H1 (cell line): ENCODE measurements at regions not wholly inside any gene's neighbourhood (a gene's known extent, or its start where the extent isn't known, plus 50 kb on each side); places are given as distances from the start of the nearest gene placed in this dataset.

Source experiments
- CTCF ChIA-PET: fragments of 300-600 bp; sonication (Branson Sonifier 250); formaldehyde crosslinking; loops from one replicate; lab custom pipeline; 2021; ENCODE audit not compliant: partially characterized antibody; lab: Charles Lee
- POLR2A ChIA-PET: fragments of 300-600 bp; sonication (Branson Sonifier 250); formaldehyde crosslinking; loops from one replicate; lab custom pipeline; 2021; ENCODE audit warnings: inconsistent platforms; ENCODE audit not compliant: partially characterized antibody; lab: Charles Lee
- DNase-seq, 2 experiments: peaks; one replicate each; pipeline versions ENCODE4 v3.0.0 to v3.0.0-alpha.2; 2010 to 2022; ENCODE audit warnings: low spot score in 2 of 2, low read depth in 1 of 2, mixed read lengths in 1 of 2
- FAIRE-seq: peaks from 2 replicates; lab custom pipeline; 2011; peaks lifted over from hg19 to GRCh38; lab: Jason Lieb, UNC
- H2AFZ ChIP-seq: 2 replicates; pipeline ENCODE4 v1.8.1; 2012; ENCODE audit warnings: low read length, inconsistent platforms
- H2AK5ac ChIP-seq: 2 replicates; pipeline ENCODE4 v1.6.1; 2013; ENCODE audit warnings: low read depth, low read length
- H2BK120ac ChIP-seq: replicated peaks from 2 replicates; pipeline ENCODE3; 2013; ENCODE audit warnings: low read depth, low read length, inconsistent platforms
- H2BK12ac ChIP-seq: 2 replicates; pipeline ENCODE4 v1.6.1; 2013; ENCODE audit warnings: low read depth, low read length
- H2BK15ac ChIP-seq: 2 replicates; pipeline ENCODE4 v1.6.1; 2013; ENCODE audit warnings: low read length
- H2BK20ac ChIP-seq: 2 replicates; pipeline ENCODE4 v1.6.1; 2013; ENCODE audit warnings: low read length
- H2BK5ac ChIP-seq: 2 replicates; pipeline ENCODE4 v1.6.1; 2013; ENCODE audit warnings: low read depth, low read length
- H3K14ac ChIP-seq: 2 replicates; pipeline ENCODE4 v1.6.1; 2013; ENCODE audit warnings: inconsistent platforms; ENCODE audit not compliant: insufficient read length
- H3K18ac ChIP-seq: 2 replicates; pipeline ENCODE4 v1.6.1; 2013; ENCODE audit warnings: low read length; ENCODE audit errors: extremely low read depth
- H3K23ac ChIP-seq: 2 replicates; pipeline ENCODE4 v1.6.1; 2013; ENCODE audit warnings: inconsistent platforms; ENCODE audit not compliant: insufficient read length
- H3K23me2 ChIP-seq: 2 replicates; pipeline ENCODE4 v1.6.1; 2013; ENCODE audit warnings: low read depth, low read length
- H3K27ac ChIP-seq: 2 replicates; pipeline ENCODE4 v1.6.1; 2011; ENCODE audit warnings: low read depth, low read length, inconsistent platforms
- H3K27me3 ChIP-seq, 4 experiments: replicated peaks in 1 of 4; 1 replicate in 1 of 4; 2 replicates in 3 of 4; pipeline versions ENCODE4 v1.6.1 to v1.8.1; 2011 to 2013; ENCODE audit warnings: low read length in 3 of 4, mild to moderate bottlenecking in 3 of 4, inconsistent platforms in 2 of 4, mixed read lengths in 2 of 4, moderate library complexity in 1 of 4; ENCODE audit not compliant: control insufficient read depth in 3 of 4, insufficient read depth in 3 of 4; ENCODE audit errors: extremely low read depth in 1 of 4
- H3K36me3 ChIP-seq, 4 experiments: 2 replicates each; pipeline versions ENCODE4 v1.6.1 to v1.8.1; 2011 to 2013; ENCODE audit warnings: mild to moderate bottlenecking in 4 of 4, low read length in 3 of 4, moderate library complexity in 2 of 4, control low read depth in 1 of 4, inconsistent platforms in 1 of 4; ENCODE audit not compliant: insufficient read depth in 4 of 4, control insufficient read depth in 2 of 4
- H3K4ac ChIP-seq: replicated peaks from 2 replicates; pipeline ENCODE3; 2013; ENCODE audit warnings: low read length, low read depth, mixed read lengths, inconsistent platforms; ENCODE audit not compliant: insufficient read length
- H3K4me1 ChIP-seq, 4 experiments: replicated peaks in 1 of 4; 1 replicate in 1 of 4; 2 replicates in 3 of 4; pipeline versions ENCODE4 v1.6.1 to v1.8.1; 2011 to 2013; ENCODE audit warnings: low read length in 3 of 4, inconsistent platforms in 2 of 4, mixed read lengths in 1 of 4; ENCODE audit not compliant: insufficient read depth in 4 of 4, control insufficient read depth in 3 of 4
- H3K4me2 ChIP-seq, 2 experiments: 2 replicates each; pipeline versions ENCODE4 v1.6.1 to v1.8.1; 2011 to 2013; ENCODE audit warnings: low read depth in 2 of 2, low read length in 2 of 2, control low read depth in 1 of 2, inconsistent platforms in 1 of 2, mild to moderate bottlenecking in 1 of 2; ENCODE audit not compliant: insufficient read depth in 1 of 2
- H3K4me3 ChIP-seq, 4 experiments: fragments of 200-600, 300-600 bp in 1 of 4; sonication (generic), shearing (Covaris generic), sonication (Bioruptor Twin) in 1 of 4; 2 replicates each; pipeline versions ENCODE4 v1.5.1 to v1.8.1; 2011 to 2016; ENCODE audit warnings: low read length in 4 of 4, low read depth in 3 of 4, control low read depth in 2 of 4, inconsistent platforms in 2 of 4, mild to moderate bottlenecking in 2 of 4, mixed read lengths in 1 of 4, moderate library complexity in 1 of 4; ENCODE audit not compliant: insufficient read depth in 2 of 4; ENCODE audit errors: extremely low read depth in 1 of 4
- H3K56ac ChIP-seq: replicated peaks from 2 replicates; pipeline ENCODE3; 2013; ENCODE audit warnings: low read depth, mild to moderate bottlenecking, mixed read lengths, low read length, inconsistent platforms; ENCODE audit not compliant: insufficient read length
- H3K79me1 ChIP-seq: 2 replicates; pipeline ENCODE4 v1.6.1; 2013; ENCODE audit warnings: low read depth, low read length, control low read depth
- H3K79me2 ChIP-seq, 2 experiments: 2 replicates each; pipeline versions ENCODE4 v1.6.1 to v1.8.1; 2012 to 2013; ENCODE audit warnings: low read length in 2 of 2, mild to moderate bottlenecking in 2 of 2, inconsistent platforms in 1 of 2; ENCODE audit not compliant: insufficient read depth in 2 of 2, control insufficient read depth in 1 of 2
- H3K9ac ChIP-seq, 4 experiments: replicated peaks in 1 of 4; 1 replicate in 1 of 4; 2 replicates in 3 of 4; pipeline versions ENCODE4 v1.6.1 to v1.8.1; 2011 to 2013; ENCODE audit warnings: low read depth in 3 of 4, low read length in 3 of 4, control low read depth in 2 of 4, mild to moderate bottlenecking in 2 of 4, moderate library complexity in 2 of 4, inconsistent platforms in 1 of 4; ENCODE audit errors: extremely low read depth in 1 of 4
- H3K9me3 ChIP-seq, 2 experiments: 2 replicates each; pipeline versions ENCODE4 v1.6.1 to v1.8.1; 2012 to 2013; ENCODE audit warnings: mild to moderate bottlenecking in 2 of 2, moderate library complexity in 2 of 2, control low read depth in 1 of 2, inconsistent platforms in 1 of 2, low read depth in 1 of 2, low read length in 1 of 2, mixed read lengths in 1 of 2; ENCODE audit not compliant: insufficient read depth in 2 of 2
- H4K20me1 ChIP-seq, 2 experiments: replicated peaks in 1 of 2; 2 replicates each; pipeline versions ENCODE3 to v1.8.1; 2011 to 2013; ENCODE audit warnings: inconsistent platforms in 2 of 2, low read length in 2 of 2, mild to moderate bottlenecking in 1 of 2; ENCODE audit not compliant: insufficient read depth in 2 of 2, control insufficient read depth in 1 of 2
- H4K5ac ChIP-seq: 2 replicates; pipeline ENCODE4 v1.6.1; 2013; ENCODE audit warnings: low read length, low read depth, mixed read lengths, inconsistent platforms; ENCODE audit not compliant: insufficient read length
- H4K8ac ChIP-seq: 2 replicates; pipeline ENCODE4 v1.8.0; 2013; ENCODE audit warnings: mild to moderate bottlenecking, moderate library complexity, low read length, inconsistent platforms; ENCODE audit not compliant: insufficient read depth; ENCODE audit errors: extremely low read depth
- H4K91ac ChIP-seq: replicated peaks from 2 replicates; pipeline ENCODE3; 2013; ENCODE audit warnings: low read length, mixed read lengths, inconsistent platforms; ENCODE audit not compliant: insufficient read length
- ASH2L ChIP-seq: fragments of 200-600, 300-600 bp; sonication (generic); IDR thresholded peaks from one replicate; pipeline ENCODE4 v1.7.1; 2017; ENCODE audit warnings: low read length
- BACH1 ChIP-seq: IDR thresholded peaks from 2 replicates; pipeline ENCODE4 v1.6.1; 2012; ENCODE audit warnings: low read length, improper control_type of control experiment
- E2F6 ChIP-seq: IDR thresholded peaks from 2 replicates; pipeline ENCODE4 v1.6.1; 2012; ENCODE audit warnings: inconsistent platforms
- HDAC6 ChIP-seq: IDR thresholded peaks from one replicate; pipeline ENCODE4 v1.7.1; 2012; ENCODE audit warnings: low read depth, mild to moderate bottlenecking, inconsistent platforms, low read length, moderate library complexity
- JUND ChIP-seq: IDR thresholded peaks from 2 replicates; pipeline ENCODE4 v1.6.1; 2011; ENCODE audit warnings: mild to moderate bottlenecking, improper control_type of control experiment, low read length
- MAFK ChIP-seq: IDR thresholded peaks from 2 replicates; pipeline ENCODE4 v1.6.1; 2012; ENCODE audit warnings: low read depth, mild to moderate bottlenecking, improper control_type of control experiment, low read length
- MAX ChIP-seq: IDR thresholded peaks from 2 replicates; pipeline ENCODE4 v1.6.1; 2012; ENCODE audit warnings: inconsistent platforms
- NRF1 ChIP-seq: IDR thresholded peaks from 2 replicates; pipeline ENCODE4 v1.6.1; 2011; ENCODE audit warnings: mild to moderate bottlenecking, low read depth, low read length, improper control_type of control experiment
- RXRA ChIP-seq: IDR thresholded peaks from 2 replicates; pipeline ENCODE4 v1.6.1; 2011; ENCODE audit warnings: low read depth, mild to moderate bottlenecking, low read length, moderate library complexity; ENCODE audit not compliant: insufficient read depth
- SUZ12 ChIP-seq: fragments of 200-600 bp; sonication (generic); IDR thresholded peaks from 2 replicates; pipeline ENCODE4 v1.6.1; 2012; ENCODE audit warnings: mild to moderate bottlenecking, inconsistent platforms, low read length, moderate library complexity, mixed read lengths
- whole genome bisulfite sequencing, 2 experiments: shearing (Covaris generic) in 1 of 2; methylation state at CpG; one replicate each; pipeline versions ENCODE4 v1.1.6 to v1.1.7; 2013 to 2015; ENCODE audit warnings: low lambda C conversion rate in 2 of 2, mixed read lengths in 2 of 2, inconsistent platforms in 1 of 2, low coverage in 1 of 2, missing lambda C conversion rate in 1 of 2; ENCODE audit not compliant: insufficient replicate concordance in 2 of 2, insufficient coverage in 1 of 2, insufficient read length in 1 of 2; ENCODE audit errors: extremely low coverage in 1 of 2, missing lambda C conversion rate in 1 of 2; 5-methylcytosine and 5-hydroxymethylcytosine counted together

- no peak overlapping the region for H3K23ac ChIP-seq
- H2BK20ac ChIP-seq: no peak overlapping the region
- ChIA-PET POLR2A (interaction anchor here (0.6 kb wide), 1 partner anchor 548 kb away, joined by 4 read pairs; no protein-coding TSS in a partner anchor), CTCF (interaction anchor here (1.0 kb wide), 1 partner anchor 25 kb away, joined by 3 read pairs; no protein-coding TSS in a partner anchor)
- H2BK120ac ChIP-seq: no peak overlapping the region
- no peak overlapping the region for H2AK5ac ChIP-seq
- H3K9ac ChIP-seq: no peak overlapping the region
- H4K91ac ChIP-seq: no peak overlapping the region
- 92 to 100% methylated on average over 1 to 2 of the region's 2 CpGs for WGBS, 2 experiments
- H3K79me2 ChIP-seq: no peaks in the 10 kb centered on the region
- H4K20me1 ChIP-seq: no peaks in the 10 kb centered on the region
- no peak overlapping the region for H2BK15ac ChIP-seq
- H3K4me1 ChIP-seq: peaks cover 0 to 2% (median under 1%) of the 10 kb centered on the region in 4 experiments; a peak in 2 of 7 replicates
- no peak overlapping the region for H2BK12ac ChIP-seq
- no peak overlapping the region for H3K18ac ChIP-seq
- H2BK5ac ChIP-seq: no peak overlapping the region
- no peaks in the 10 kb centered on the region for H3K27me3 ChIP-seq
- no peak overlapping the region for H2AFZ ChIP-seq
- peaks cover 0 to 1% of the 10 kb centered on the region in 2 experiments; a peak in 1 of 4 replicates for H3K9me3 ChIP-seq
- no peak overlapping the region for H3K4me3 ChIP-seq
- no peak overlapping the region for H3K4ac ChIP-seq
- no peak overlapping the region for H3K27ac ChIP-seq
- DNase-seq (no peak), FAIRE-seq (no peak)
- H3K56ac ChIP-seq: no peak overlapping the region
- H3K23me2 ChIP-seq: no peaks in the 10 kb centered on the region
- H4K8ac ChIP-seq: no peak overlapping the region
- no peaks in the 10 kb centered on the region; the same call in 1 of the 2 replicates for H3K79me1 ChIP-seq
- no peak overlapping the region for H3K4me2 ChIP-seq
- H3K14ac ChIP-seq: no peak overlapping the region
- no peaks in the 10 kb centered on the region for H3K36me3 ChIP-seq
- no peak overlapping the region for H4K5ac ChIP-seq
- no peak for TF ChIP-seq BACH1
- TF ChIP-seq JUND: no peak
- no peak for TF ChIP-seq MAX
- no peak for TF ChIP-seq RXRA
- TF ChIP-seq ASH2L: no peak
- no peak for TF ChIP-seq NRF1
- no peak for TF ChIP-seq SUZ12
- no peak for TF ChIP-seq E2F6
- no peak for TF ChIP-seq HDAC6
- TF ChIP-seq MAFK: no peak
These were observed 186.7 kb upstream of the NUDT6 start for GRCh38 chr4:123109139-123109538.
